IPS-NIHi7 (cell line): ENCODE measurements at regions not wholly inside any gene's neighbourhood (a gene's known extent, or its start where the extent isn't known, plus 50 kb on each side); places are given as distances from the start of the nearest gene placed in this dataset.

Experiments
- DNase-seq: peaks from one replicate; pipeline ENCODE4 v3.0.0; 2012; ENCODE audit warnings: mixed read lengths; ENCODE audit errors: extremely low spot score

DNA sequence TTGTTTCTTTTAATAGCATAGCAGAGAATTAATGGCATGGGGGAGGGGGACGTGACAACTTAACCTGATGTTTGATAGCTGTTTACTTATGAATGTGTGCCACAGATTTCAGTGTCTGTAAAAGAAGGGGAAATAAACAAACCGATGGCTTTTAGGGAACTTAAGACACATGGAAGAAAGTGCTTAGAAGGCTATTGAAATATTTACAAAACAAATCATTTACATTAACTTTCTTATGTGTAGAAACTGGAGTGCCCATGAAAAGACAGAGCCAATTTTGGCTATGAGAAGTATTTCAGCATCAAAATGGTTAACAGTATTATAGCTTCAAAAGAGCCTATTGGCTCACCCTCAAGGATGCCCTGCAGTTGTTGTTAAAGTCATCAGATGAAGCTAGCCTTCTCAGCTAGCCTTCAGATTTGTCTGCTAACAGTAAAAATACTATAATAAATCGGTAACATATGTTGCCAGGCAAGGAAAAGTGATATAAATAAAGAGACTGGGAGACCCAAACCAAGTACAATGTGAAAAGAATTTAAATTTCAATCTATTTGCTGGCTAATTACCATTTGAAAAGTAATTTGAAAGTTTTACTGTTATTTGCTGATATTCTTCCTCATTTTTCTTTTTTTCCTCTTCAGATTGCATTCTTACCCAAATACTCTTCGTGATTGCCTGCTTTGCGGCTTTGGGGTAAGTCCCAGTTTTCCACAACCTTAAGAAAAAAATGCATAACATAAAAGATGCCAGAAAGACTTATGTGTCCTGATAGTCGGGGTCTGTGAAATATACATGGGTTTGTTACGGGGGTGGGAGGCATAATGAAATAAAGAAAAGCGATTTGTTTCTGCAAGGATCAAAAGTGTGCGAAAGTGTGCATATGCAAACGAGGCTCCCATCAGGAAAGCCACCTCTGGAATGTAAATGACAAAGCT is 256.4 kb downstream of the MEIS1 start:
- no peak for DNase-seq

DNA sequence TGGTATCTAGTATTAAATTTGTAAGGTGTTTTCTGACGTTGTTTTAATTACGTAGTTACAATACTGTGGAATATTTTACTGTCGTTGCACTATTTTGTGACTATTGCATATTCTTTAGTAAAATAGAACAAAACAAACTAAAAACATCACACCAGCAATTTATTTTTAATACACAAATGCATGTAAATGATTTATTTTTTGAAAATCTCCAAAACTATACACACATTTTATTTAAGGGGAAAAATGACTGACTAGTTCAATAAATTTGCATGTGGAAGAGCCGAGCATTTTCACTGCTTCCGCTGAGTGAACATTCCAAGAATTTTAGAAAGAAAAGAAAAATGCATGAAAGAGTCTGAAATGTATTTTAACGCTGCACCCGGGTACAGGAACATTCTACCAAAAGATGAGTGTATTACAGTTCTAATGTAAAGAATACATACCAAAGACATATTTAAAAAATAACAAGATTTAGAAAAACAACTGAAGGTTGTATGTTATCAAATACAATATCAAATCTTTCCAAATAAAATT is 257.7 kb downstream of the MEIS1 start:
- no peak for DNase-seq

DNA sequence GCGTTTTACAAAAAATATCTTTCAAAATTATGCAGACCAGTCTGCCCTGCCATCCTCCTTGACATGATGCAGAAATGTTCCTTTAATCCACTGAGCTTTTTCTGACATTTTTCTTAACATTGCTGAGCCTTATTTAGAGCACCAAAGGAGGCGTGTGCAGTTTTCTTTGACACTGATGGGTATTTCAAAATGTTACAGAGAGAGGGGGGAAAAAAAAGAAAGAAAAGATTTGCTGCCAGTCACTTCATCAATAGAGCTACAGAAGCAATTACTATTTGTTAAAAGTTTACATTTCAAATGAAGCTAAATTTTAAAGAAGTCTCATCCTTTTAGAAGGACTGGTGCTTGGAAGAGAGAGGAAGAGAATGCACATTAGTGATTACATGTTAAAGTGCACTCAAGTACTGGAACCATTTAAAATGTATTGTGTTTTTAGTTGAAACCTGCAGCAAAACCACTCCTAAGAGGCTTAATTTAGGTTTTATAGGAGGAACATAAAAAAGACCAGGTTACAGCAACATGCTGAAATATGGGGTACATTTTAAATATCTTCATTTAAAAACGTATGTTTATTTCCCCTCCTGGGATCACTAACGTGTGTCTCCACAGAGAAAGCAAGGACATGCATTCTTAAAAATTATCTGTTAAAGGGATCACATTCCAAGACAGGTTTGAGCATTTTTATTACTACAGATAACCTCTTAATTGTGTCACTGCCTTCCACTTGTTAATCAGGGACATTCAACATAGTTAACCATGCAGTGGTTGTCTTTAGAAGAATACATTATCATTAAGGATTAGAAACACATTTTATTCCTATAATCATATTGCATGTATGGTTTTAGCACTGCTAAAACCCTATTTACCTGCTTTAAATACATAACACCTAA is 258.4 kb downstream of the MEIS1 start:
- DNase-seq = no peak

DNA sequence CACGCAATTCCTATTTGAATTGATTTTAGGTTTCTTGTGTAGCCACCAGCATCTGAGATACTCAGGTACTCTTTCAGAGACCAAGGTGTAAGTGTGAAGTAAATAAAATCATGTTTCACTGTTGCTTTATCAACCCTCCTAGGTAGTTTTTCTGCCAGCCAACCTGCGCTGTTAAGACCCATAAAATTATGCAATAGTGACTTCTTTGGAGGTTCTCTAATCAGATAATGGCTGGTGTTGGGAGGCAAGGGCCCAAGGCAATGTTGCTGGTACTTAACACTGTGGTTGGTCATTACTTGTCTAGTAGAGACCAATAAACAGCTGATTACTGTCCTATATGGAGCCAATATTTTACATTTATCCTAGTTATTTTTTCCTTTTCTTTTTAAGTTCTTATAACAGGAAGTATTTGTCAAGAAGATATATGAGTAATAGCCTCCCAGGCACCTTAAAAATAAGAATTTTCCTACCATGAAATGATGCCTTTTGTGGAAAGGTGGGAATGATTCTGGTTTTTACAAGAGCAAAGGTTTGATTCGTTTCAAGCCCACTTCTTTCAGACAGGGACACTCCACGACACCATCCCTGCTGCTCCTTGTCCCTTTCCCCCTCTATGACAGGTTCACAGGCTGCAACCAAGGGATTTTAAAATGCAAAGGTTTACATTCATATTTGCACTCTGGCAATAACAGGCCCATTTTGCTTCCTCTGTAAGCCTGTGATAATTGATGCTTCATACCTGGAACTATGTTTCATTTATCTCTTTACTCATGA is 259.3 kb downstream of the MEIS1 start:
- DNase-seq = no peak

DNA sequence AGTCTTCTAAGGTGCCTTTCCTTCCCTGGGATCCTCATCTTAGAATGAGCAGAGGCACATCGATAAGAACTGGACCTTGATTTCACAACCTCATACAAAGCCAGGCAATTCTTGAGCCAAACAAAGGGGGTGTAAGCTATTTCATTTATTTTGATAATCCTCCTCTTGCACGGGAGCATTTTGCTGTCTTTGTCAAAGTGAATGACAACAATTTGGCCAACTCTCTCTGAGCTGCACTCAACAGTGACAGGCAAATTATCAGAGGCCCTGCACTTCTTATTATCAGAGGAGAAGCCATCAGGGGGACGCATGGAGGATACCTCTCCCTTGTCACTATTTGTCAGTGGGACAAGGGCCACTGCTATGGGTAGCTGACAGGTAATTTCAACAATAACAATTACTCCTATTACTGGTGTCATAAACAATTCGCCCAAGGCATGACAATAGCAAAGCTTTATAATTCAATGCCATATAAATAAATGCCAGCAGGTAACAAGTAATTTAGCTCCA is 260.4 kb downstream of the MEIS1 start:
- no peak for DNase-seq

DNA sequence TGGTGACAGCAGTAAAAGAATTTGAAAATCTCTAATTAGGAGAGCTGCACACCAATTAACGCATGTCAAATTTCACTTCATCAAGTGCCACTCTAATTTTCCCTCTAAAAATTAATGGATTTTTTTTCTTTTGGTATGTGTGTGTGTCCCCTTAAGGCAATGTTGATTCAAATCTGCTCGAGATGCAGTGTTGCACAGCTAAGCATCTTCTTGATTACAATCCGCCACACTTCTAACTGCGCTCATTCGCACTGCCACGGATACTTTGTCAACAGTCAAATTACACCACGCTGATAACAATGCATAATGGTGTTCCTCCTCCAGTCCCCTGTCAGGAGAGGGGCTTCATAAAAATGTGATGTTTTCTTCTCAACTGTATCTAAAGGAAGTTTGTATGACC is 261.4 kb downstream of the MEIS1 start:
- no peak for DNase-seq

DNA sequence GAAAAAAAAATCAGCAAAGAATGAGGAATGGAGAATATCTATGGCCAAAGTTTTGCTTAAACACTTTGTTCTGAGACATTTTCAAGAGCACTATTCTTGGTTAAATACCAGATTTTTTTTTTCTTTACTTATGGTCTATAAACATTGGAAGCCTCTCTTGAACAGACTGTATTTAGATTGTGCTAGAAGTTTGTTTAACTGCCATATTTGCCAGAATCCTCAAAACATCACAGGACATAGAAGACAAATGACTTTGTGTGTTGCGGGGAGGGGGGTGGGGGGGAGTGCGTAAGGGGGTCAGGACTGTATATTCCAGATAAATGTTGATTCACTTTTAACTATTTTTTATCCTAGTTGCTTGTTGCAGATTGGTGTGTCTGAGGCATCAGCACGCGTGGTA is 262.0 kb downstream of the MEIS1 start:
- no peak for DNase-seq

DNA sequence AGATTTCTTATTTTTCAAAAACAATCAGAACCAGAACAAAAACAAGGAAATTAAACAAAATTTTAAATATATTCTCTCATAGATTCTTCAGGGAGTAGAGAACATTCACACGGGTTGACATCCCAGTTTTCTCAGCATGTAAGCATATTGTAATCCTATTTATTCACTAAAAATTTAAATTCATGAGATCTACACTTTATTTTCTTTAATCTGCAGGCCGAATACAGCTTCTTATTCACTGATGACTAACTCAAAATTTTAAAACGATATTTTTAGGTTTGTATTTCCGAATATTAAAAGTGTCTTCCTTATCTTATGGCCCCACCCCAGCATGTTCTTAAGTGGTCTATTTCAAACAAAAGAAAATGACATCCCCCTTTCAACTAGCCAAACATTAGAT is 262.4 kb downstream of the MEIS1 start:
- no peak for DNase-seq

DNA sequence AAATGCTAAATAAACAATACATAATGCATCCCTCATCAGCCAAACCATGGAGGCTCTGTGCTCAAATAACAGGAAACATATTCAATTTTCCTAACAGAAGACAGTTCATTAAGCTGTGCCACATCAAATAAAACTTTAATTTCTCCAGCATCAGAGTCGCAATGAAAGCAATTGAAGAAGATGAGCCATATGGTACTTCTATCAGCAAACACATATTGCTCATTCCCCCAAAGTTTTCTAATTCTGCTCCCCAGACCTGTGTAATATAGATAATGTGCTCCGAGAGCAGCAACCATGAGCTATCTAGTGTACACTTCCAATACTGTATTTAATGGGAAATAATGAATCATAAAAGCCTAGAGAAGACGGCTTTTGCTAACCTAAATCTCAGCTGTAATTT is 263.2 kb downstream of the MEIS1 start:
- DNase-seq = no peak

DNA sequence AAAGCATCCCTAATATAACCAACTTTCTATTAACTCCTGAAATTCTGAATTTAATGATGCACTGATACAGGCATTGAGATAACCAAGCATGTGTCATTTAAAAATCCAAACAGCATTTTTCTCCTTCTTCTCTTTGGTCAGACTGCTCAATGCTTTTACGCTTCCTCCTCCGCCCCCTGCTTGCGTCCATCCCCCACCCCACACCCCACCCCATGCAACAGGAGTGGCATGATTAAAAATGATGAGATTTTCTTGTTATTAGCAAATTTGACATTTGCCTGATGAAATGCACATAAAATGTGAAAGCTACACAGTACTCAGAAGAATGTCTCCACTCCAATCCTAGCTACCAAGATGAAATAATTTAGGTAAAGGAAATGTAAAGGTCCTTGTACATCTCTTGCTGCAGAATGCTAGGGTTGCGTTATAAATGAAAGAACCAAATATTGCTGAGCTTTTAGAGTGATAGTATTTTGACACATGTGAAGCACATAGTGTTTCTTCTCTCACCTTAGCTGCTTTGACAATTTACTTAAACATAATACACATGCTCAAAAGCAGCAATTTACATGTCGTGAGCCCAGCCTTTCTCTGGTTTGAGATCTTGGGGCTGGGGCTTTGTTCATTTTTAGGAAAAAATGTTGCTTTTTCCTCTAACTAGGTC is 263.8 kb downstream of the MEIS1 start:
- no peak for DNase-seq

DNA sequence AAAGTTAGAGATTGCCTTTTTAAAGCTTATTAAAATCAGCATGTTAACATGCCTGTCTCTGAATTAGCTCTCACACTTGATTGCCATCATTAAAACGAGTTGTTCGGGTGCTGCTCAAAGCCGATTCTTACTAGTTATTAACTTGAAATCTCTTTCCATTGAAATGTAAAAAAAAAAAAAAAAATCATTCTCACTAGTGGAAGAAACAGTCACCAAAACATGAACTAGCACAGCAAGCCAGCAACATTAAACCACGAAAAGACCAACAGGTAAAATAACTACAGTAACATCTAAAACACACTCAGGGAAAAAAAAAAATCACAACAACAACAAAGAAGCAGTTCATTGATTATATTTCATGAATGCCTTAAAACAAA is 264.5 kb downstream of the MEIS1 start:
- DNase-seq = no peak

DNA sequence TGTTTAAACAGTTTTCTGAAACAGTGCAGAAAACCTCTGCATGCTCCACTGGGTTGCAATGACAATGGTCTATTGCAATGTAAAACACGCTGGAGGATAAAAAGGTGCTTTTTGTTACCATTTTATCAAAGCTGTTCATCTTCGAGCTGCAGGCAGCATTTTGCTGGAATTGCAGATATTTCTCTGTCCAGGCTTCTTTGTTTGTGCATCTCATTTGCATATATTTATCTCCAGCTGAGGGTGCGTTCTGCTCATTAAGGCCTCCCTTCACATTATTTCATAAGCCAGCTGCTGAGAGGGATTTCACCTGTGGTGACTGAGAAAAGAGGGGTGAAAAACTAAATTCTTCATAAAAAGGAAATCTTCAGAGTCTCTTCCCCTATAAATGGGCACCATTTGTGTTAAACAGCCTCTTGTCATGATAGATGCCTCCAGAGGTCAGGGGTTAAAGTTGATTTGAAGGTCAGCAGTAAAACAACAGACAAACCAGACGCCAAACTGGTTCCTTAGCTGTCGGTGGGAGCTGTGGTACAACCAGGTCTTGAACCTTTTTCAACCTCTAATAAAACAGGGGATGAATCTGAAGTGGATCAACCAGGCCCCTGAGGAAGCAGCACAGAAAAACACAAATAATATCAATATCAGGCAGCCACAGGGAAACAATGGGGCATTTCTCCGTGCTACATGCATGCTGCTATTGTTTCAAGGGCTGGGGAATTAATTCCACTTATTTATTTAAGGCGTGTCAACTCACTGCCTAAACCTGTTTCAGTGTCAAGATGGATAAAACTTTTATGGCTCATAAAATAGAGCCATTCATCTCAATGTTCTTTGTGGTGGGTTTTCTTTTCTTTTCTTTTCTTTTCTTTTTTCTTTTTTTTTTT is 265.1 kb downstream of the MEIS1 start:
- no peak for DNase-seq

DNA sequence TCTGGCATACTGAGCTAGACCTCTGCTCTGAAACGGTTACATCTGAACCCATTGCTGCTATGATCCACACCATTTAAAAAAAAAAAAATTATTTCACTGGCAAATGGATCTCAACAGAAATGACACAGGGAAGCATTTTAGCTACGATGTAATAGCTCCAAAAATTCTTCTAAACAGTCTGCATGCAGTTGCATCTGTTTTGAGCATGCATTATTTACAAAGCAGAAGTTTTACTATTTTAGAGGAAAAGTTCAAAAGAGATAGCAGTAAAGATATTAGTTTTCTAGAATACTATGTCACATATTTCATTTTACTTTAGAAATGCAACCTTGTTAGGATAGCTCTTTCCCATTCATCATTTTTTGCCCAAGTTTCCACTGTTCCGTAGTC is 265.7 kb downstream of the MEIS1 start:
- DNase-seq = no peak

DNA sequence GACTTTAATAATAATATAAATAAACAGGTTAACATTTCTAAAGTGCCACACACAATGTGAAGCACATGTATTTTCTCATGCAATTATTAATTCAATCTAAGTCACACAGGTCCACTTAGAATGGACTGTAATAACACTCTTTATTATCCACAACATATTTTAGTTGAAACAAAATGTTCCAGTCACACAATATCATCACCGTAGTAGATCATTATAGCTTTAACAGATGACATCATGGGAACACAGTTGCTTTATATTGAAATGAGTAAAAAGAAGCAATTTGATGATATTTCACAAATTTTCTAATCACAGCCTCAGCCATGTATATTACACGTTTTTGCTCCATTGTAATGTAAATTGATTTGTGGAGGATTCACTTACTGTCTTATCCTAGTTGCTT is 266.3 kb downstream of the MEIS1 start:
- no peak for DNase-seq

DNA sequence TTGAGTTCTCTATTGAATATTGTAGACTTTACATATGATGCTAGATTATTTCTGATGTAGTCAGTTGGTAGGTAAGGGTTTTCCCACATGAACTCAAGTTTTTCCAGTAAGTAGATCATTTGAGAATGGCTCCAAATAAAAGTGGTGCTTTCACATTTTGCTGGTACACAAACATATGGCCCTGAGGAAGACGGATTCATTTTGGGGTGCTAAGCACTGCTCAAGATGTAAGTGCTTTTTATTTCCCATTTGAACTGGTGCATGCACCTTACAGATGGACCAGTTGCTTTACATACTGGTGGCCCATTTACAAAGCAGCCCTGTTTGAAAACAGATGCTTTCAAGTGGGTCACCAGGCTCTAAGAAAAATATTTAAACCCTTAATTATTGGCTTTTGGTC is 266.7 kb downstream of the MEIS1 start:
- DNase-seq = no peak

DNA sequence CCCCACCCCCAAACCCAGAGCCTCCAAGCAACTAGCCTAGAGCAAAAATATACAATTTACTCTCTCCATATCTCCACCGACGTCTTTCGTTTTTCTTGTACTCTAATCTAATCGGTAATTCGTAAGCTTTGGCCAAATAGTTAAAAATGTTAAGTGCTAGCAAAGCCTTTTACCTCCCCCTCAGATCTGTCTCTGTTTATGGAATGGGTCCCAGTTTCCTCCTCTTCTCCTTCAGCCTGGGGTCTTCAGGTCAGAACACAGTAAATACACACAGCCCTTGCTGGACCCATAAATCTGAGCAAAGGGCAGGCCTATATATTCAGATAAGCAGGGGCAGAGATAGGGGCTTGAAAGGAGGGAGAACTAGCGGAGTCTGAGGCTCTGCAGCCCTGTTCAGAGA is 267.4 kb downstream of the MEIS1 start:
- DNase-seq = no peak

DNA sequence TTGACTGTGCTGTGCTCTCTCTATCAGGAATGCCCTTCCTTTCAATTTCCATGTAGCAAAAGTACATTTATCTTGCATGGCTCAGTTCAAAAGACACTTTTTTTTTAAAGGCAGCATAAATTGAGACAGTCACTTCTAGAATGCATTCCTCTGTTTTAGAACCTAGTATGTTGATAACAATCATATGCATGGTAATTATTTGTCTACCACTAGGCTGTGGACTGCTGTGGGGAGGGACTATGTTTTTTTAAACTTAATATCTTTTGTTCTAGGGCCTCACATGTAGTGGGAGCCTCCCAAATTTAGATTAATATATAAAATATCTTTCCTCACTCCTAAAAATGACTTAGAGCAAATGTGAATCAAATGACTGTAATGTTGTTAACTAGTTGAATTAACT is 269.9 kb downstream of the MEIS1 start:
- DNase-seq = no peak

DNA sequence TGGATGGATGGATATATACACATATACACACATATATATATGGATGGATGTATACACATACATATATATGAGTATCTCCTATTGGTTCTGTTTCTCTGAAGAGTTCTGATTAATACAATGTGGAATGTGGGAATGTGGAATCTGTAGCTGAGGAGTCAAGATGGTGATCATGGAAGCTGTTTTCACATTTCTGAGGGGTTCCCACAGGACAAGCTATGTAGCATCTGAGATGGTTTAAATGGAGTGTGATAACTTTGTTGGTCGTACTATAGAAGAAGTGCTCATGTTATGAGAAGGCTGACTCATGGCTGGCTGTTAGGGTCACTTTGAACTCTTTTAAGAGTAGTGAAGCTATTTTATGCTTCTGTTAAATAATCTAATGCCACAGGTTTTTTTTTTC is 279.7 kb downstream of the MEIS1 start:
- DNase-seq = no peak

DNA sequence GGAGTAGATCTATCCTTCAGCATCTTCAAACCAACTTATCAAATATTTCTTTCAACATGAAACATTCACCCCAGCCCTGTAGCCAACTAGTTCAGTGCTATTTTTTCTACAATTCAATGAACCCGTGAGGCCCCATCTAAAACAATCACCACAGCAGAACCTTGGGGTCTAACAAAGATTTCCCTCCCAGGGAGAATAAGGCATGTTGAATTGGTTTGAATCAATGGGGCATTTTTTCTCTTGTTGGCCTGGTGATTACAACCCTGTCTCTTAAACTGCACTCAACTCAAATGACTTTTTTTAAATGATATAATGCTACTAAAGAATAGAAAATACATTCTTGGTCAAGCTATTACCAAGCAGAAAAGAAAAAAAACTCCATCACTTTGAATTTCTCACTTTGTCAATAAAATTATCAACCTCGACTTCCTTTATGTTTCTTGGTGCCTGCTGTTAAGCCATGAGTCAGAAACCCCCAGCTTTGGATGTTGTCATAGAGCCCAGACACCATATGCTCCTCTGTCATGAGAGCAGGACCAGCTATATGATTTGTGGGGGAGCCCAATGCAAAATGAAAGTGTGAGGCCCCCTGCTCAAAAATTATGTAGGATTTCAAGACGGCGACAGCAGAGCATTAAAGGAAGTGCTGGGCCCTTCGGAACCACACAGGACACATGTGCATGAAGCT is 282.4 kb downstream of the MEIS1 start:
- no peak for DNase-seq

DNA sequence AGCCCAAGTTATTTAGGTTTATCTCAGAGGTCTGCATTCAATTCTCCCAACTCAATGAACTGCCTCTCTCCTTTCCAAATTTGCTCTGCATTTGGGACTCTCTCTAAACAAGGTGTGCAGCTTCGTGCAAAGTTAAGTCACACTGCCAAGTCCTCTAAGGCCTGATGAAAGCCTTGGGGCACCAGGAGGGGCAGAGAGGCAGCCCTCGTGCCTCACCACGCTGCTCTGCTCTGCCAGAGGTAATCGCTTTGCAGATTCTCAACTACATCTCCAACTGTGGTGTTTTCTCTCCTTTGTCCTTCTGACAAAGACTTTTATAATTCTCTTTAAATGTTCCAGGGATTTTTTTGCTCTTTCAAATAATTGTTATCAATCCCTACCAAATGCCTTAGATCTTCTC is 283.0 kb downstream of the MEIS1 start:
- DNase-seq = no peak
